Skin epidermis (tissue), 12 donors: ENCODE measurements at regions not wholly inside any gene's neighbourhood (a gene's known extent, or its start where the extent isn't known, plus 50 kb on each side); places are given as distances from the start of the nearest gene placed in this dataset.
"Not testable (repeated sequence)": the region's sequence is repeated elsewhere in the genome, so short reads cannot be mapped to it uniquely, and the experiment has no call there.

Experiments used
- H3K27ac ChIP-seq, 21 experiments: fragments of 200-600 bp; sonication (generic) in 11 of 21; one replicate each; pipeline ENCODE4 v1.5.0; 2020; ENCODE audit warnings: mild to moderate bottlenecking in 3 of 21, inconsistent platforms in 2 of 21, moderate library complexity in 2 of 21
- H3K4me3 ChIP-seq, 7 experiments: fragments of 200-600 bp; sonication (generic) in 2 of 7; one replicate each; pipeline ENCODE4 v1.5.0; 2020; ENCODE audit warnings: inconsistent platforms in 2 of 7, mild to moderate bottlenecking in 2 of 7, moderate library complexity in 1 of 7

DNA sequence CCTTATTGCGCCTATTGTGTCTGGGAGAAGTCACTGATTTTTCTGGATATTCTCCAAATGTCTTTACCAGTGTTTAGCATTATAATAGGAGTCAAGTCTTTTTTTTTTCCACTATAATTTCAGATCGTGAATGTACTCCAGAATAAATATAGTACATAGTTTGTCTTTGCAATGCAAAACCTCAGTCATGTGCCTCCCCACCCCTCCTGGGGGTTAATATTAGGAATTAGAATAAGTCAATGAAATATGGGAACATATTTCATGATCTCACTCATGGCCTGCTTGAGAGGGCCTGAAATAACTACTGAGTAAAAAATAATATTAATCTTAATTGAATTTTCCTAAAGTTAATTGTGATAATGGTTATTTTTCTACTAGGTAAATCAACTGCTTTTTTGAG lies 79.0 kb upstream of the TMEM170B start:
- Histone ChIP-seq H3K4me3 (no peak overlapping the region), H3K27ac (no peak overlapping the region)

- not testable (repeated sequence) for H3K4me3 ChIP-seq, H3K27ac ChIP-seq
Measured at GRCh38 chr6:11457422-11457821, 80.1 kb upstream of the TMEM170B start.

GRCh38 chr6:11452106-11452505 lies 85.4 kb upstream of the TMEM170B start:
- not testable (repeated sequence) for H3K4me3 ChIP-seq, H3K27ac ChIP-seq

GRCh38 chr6:11450037-11450436 lies 87.5 kb upstream of the TMEM170B start:
- no peak overlapping the region for H3K27ac ChIP-seq
- no peak overlapping the region for H3K4me3 ChIP-seq

DNA sequence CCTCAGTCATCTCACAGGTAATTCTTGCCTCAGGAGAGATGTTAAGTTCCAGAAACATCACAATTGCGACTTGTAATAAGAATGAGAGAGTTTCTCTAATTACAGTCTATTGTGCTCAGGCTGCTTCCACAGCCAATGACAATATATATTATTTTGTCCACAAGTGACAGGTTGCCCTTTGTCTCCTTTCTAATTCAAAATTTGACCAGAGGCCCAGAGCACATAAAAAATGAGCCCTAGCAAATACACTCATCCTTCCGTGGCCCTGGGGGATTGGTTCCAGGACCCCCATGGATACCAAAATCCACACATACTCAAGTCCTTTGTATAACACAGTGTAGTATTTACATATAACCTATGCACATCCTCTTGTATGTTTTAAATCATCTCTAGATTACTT lies 88.1 kb upstream of the TMEM170B start:
- no peak overlapping the region for H3K27ac ChIP-seq
- no peak overlapping the region for H3K4me3 ChIP-seq

- H3K4me3 ChIP-seq: no peak overlapping the region
- no peak overlapping the region for H3K27ac ChIP-seq
Measured at GRCh38 chr6:11448038-11448437, 89.5 kb upstream of the TMEM170B start.

DNA sequence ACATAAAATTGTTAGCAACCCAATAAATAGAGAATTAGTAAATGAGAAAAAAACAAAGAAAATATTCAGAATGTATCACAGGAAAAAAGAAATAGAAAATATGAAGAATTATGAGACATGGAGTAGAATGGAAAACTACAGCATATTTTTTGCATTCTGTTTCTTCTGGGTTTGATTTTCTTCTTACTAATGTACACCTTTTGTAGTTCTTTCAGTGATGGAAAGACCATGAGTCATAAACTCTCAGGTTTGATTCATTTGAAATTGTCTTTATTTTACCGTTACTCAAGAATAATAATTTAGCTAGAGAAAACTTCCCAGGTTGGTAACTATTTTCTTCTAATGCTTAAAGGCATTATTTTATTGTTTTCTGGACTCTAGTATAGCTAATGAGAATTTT lies 90.3 kb upstream of the TMEM170B start:
- H3K27ac ChIP-seq: no peak overlapping the region
- no peak overlapping the region for H3K4me3 ChIP-seq

DNA sequence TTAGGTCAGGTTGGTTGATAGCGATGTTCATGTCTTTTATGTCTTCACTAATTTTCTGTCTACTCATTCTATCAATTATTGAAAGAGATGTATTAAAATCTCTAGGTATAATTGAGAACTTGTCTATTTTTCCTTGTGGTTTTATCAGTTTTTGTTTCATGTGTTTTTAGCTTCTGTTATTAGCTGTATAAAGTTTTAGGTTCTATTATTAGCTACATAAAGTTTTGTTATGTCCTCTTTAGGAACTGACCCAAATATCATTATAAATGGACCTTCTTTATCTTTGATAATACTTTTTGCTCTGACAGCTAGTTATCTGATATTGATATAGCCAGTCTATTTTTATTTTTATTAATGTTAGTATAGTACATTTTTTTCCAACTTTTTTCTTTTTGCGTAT lies 92.4 kb upstream of the TMEM170B start:
- Histone ChIP-seq H3K4me3 (no peak overlapping the region), H3K27ac (no peak overlapping the region)

DNA sequence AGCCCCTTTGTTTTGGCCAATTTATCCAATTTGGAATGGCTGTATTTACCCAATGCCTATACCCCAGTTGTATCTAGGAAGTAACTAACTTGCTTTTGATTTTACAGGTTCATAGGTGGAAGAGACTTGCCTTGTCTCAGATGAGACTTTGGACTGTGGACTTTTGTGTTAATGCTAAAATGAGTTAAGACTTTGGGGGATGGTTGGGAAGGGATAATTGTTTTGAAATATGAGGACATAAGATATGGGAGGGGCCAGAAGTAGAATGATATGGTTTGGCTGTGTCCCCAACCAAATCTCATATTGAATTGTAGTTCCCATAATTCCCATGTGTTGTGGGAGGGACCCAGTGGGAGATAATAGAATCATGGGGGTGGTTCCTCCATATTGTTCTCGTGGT lies 94.4 kb upstream of the TMEM170B start:
- H3K27ac ChIP-seq, H3K4me3 ChIP-seq: not testable (repeated sequence)

- no peak overlapping the region for H3K27ac ChIP-seq
- no peak overlapping the region for H3K4me3 ChIP-seq
Measured at GRCh38 chr6:11442495-11442894, 95.1 kb upstream of the TMEM170B start.

- Histone ChIP-seq H3K4me3 (no peak overlapping the region), H3K27ac (no peak overlapping the region)
Measured at GRCh38 chr6:11439876-11440275, 97.7 kb upstream of the TMEM170B start.

DNA sequence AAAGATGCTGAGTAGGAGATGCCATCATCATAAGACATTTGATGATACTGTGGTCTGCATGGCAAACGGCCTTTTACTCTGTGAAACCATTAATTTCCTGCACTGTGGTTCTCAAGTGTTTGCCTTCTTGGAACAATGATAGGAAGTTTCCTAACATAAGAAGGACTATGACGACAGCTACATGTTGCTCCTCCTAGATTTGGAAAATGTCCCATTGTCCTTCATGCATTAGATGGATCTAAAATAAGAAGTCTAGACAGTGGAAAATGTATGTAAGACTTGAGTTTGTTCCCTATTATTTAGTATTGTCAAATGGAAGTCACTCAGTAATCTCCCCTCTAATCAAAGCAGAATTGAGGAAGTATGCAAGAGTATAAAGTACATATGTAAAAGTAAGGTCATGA lies 98.5 kb upstream of the TMEM170B start:
- H3K27ac ChIP-seq: peak overlapping the region in 1 of 21 experiments; percentile 58
- no peak overlapping the region for H3K4me3 ChIP-seq

DNA sequence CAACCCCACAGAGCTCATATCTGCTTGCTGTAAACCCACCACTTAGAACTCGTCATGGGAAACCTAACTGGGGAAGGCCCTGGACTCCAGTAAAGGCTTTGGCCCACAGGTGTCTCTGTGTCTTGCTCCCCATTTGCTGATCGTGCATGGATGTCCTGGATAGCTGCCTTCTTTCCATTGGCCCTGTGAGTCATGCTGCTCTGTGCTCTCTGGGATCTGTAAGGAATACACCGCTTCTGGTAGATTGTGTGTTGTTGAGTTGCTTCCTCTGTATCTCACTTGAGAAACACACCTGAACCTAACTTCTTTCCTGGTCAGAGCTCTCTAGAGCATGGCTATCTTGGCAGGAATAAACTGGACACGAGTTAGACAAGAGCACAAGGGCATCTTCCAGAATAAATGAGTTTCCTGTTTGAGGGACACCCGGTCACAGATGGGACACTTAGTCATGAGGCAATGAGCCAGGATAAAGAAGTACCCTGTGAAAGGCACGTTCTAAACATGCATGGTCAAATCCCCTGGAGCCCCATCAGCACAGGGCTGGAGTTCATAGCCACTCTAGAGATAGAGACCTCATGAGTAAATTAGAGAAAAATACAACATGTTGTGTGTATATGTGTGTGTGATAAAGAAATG lies 99.6 kb upstream of the TMEM170B start:
- peak overlapping the region in 1 of 21 experiments; percentile 58 for H3K27ac ChIP-seq
- no peak overlapping the region for H3K4me3 ChIP-seq

DNA sequence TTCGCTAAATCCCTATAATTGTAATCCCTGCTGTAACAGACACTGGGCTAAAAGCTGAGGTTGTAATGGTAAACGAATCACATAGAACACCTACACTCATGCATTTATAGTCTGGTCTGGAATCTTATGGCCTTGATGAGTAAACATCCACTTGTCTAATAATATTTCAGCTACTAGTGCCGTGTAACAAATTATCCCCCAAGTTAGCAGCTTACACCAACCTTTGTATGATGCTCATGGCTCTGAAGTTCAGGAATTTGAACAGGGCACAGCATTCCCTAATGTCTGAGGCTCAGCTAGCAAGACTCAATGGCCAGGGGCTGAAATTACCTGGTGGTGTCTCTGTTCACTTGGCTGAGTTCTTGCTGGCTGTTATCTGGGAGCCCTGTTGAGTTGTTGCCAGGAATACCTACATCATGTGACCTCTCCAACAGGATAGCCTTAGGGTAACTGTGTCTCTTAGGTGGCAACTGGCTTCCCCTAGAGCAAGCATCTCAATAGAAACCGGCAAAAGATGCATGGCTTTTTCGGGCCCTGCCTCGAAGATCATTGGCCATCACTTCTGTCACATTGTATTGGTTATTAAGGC lies 100.9 kb upstream of the TMEM170B start:
- Histone ChIP-seq H3K4me3 (no peak overlapping the region), H3K27ac (no peak overlapping the region)

GRCh38 chr6:11434565-11435326 lies 102.8 kb upstream of the TMEM170B start:
- peak overlapping the region in 4 of 21 experiments; percentile 5 to 79 (median 56) for H3K27ac ChIP-seq
- no peak overlapping the region for H3K4me3 ChIP-seq

DNA sequence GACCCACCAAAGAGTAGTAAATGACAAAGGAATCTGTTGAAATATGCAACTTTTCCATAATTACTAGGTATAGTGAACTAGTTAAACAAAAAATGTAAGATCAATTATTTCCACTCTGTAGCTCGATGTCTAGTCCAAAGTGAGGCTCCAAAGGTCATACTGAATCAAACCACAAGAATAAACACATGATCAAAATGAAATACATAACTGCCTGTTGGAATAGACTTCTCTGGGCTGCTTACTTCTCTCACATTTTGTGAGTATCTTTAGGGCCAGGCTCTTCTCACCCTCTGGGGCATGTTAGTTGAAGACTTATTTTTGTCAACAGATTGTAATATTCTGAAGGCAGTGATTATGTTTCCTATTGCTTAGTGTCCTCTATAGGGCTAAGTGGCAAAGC lies 103.7 kb upstream of the TMEM170B start:
- Histone ChIP-seq H3K4me3 (no peak overlapping the region), H3K27ac (peak overlapping the region in 7 of 21 experiments; percentile 8 to 79 (median 50))

- no peak overlapping the region for H3K4me3 ChIP-seq
- peak overlapping the region in 6 of 21 experiments; percentile 46 to 79 (median 62) for H3K27ac ChIP-seq
Measured at GRCh38 chr6:11432713-11433450, 104.7 kb upstream of the TMEM170B start.

DNA sequence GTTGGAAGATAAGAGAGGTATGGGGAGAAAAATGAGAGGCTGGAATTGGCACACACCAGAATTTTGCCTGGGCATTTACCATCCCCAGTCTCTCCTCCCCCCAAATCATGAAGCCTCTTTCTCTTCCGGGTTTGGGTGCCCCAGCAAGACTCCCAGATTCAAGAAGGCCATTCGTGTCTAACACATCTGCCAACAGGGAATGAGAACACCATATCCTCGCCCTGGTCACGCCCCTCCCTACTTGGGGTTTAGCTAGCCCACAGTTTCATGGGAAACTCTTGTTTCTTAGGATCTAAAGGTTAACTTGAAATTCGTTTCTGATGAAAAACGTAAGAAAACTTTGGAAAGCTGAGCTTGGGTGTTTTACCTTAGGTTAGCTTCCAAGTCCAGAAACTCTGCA lies 105.5 kb upstream of the TMEM170B start:
- Histone ChIP-seq H3K27ac (peak overlapping the region in 4 of 21 experiments; percentile 55 to 79 (median 63)), H3K4me3 (no peak overlapping the region)

DNA sequence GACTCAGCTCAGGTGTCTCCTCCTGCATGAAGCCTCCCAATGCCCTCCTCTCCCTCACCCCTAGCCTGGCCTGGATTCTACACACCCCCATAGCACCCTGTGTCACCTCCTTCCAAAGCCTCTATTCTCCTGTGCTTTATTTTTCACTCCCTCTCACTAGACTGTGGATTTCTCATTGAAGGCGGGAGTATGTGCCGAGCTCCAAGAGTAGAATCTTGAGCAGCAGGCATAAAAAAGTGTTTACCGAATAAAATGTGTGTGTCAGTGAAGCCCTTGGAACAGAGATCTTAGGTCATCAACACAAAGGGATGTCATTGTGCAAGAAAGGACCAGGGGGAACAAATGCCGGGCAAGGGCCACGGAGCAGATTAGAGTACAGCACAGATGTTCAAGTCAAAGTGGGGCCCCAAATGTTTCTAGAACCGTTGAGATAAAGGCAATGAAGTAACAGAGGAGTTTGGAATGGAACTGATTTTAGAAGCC lies 106.1 kb upstream of the TMEM170B start:
- Histone ChIP-seq H3K4me3 (no peak overlapping the region), H3K27ac (peak overlapping the region in 3 of 21 experiments; percentile 55 to 79 (median 63))

DNA sequence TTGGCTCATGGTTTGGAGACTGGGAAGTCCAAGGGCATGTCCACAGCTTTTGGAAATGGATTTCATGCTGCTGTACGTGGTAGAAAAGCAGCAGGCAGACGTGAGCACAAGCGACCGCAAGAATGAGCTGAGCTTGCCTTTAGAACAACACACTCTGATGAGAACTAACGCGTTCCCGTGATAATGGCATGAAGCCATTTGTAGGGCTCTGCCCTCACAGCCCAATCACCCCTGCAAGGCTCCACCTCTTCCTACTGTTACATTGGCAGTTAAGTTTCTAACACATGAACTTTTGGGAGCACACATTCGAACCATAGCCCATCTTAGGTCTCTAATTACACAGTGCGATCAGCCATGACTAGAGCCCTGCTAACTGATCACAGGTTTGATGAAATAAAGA lies 107.5 kb upstream of the TMEM170B start:
- no peak overlapping the region for H3K4me3 ChIP-seq
- peak overlapping the region in 3 of 21 experiments; percentile 6 to 76 (median 39) for H3K27ac ChIP-seq
